ENCODE measurements at regions not wholly inside any gene's neighbourhood (a gene's known extent, or its start where the extent isn't known, plus 50 kb on each side); places are given as distances from the start of the nearest gene placed in this dataset.

- no peak for TF ChIP-seq CTCF (IDR thresholded peaks at IDR 0.05; ENCODE audit: low read length)
- no peak for TF ChIP-seq EZH2 (IDR thresholded peaks at IDR 0.05; ENCODE audit: borderline replicate concordance, low read length)
Measured at GRCh38 chr13:37273836-37274235, 168.4 kb upstream of the CSNK1A1L start.
